ENCODE measurements at regions not wholly inside any gene's neighbourhood (a gene's known extent, or its start where the extent isn't known, plus 50 kb on each side); places are given as distances from the start of the nearest gene placed in this dataset.

DNA sequence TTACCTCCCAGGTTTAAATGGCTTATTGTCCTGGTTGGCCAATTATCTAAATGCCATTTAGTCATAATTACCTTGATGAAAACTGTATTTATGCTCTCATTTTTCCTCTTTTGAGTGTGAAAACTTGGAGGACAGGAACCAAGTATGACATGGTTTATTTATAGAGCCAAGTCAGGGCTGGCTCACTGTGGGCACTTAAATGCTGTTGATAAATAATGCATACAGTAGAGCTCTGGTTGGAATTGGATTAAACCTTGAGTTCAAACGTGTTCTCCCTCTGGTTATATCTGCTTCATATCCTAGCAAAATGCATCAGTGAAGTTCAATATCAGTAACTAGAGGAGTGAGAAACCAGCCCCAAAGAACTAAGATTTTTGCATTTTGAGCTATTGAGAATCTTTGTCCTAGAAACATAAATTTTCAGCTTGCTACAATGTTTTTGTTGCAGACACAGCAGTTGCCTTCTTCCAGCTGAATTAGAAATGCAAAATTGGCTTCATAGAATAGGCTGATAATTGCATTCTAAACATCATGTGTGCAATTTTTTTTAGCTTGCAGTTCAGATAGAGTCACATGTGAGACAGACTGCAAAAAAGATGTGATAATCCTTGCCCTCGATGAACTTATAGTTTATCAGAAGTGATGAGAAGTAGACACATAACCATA is 255.8 kb downstream of the BTBD3 start:
- H3K36me3 Mint-ChIP-seq (ENCODE audit: insufficient read depth, unreplicated experiment) = no peaks in the 10 kb centered on the region
- intact Hi-C loops (cut with micrococcal nuclease) = no loop called here
- no peak overlapping the region for H3K27ac Mint-ChIP-seq (ENCODE audit: low read depth, unreplicated experiment)
- TF ChIP-seq, protein P1, sequence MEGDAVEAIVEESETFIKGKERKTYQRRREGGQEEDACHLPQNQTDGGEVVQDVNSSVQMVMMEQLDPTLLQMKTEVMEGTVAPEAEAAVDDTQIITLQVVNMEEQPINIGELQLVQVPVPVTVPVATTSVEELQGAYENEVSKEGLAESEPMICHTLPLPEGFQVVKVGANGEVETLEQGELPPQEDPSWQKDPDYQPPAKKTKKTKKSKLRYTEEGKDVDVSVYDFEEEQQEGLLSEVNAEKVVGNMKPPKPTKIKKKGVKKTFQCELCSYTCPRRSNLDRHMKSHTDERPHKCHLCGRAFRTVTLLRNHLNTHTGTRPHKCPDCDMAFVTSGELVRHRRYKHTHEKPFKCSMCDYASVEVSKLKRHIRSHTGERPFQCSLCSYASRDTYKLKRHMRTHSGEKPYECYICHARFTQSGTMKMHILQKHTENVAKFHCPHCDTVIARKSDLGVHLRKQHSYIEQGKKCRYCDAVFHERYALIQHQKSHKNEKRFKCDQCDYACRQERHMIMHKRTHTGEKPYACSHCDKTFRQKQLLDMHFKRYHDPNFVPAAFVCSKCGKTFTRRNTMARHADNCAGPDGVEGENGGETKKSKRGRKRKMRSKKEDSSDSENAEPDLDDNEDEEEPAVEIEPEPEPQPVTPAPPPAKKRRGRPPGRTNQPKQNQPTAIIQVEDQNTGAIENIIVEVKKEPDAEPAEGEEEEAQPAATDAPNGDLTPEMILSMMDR (IDR thresholded peaks at IDR 0.05; ENCODE audit: unreplicated experiment) = no peak
- no peaks in the 10 kb centered on the region for H3K4me1 Mint-ChIP-seq (ENCODE audit: insufficient read depth, unreplicated experiment)
- BruUV-seq (replicated peaks) = no TSS peak
- peaks cover 41% of the 10 kb centered on the region for H3K9me3 Mint-ChIP-seq (ENCODE audit: unreplicated experiment)
- ChIA-PET POLR2A (interaction anchor here (1.4 kb wide), 1 partner anchor 10 kb away, joined by 3 read pairs; no protein-coding TSS in a partner anchor), CTCF (interaction anchor here (0.6 to 1.6 kb wide), 3 partner anchors 17 to 505 kb away, joined by 3 to 5 read pairs (median 4); no protein-coding TSS in a partner anchor)
- H3K27me3 Mint-ChIP-seq (ENCODE audit: insufficient read depth, unreplicated experiment) = no peaks in the 10 kb centered on the region
- no peak overlapping the region for H3K4me3 Mint-ChIP-seq (ENCODE audit: unreplicated experiment)
- no peak for DNase-seq (ENCODE audit: unreplicated experiment)

DNA sequence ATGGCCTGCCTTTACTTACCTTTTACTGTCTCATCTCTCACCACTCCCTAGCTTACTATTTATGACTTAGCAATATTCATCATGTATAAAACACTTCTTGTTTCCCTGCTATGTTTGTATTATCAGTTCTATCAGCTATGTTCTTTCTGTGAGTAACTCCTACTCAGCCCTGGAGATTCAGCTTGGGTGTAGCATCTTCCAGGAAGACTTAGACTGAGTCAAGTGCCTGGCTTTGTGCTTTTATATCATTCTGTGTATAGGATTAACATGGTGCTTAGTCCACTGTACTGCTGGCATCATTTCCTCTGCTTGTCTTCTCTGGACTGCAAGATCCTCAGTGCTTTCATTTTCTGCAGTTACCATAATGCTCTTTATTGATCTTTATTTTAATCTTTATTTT is 257.8 kb downstream of the BTBD3 start:
- DNase-seq (ENCODE audit: unreplicated experiment) = no peak
- Mint-ChIP-seq H3K4me3 (ENCODE audit: unreplicated experiment) (no peak overlapping the region), H3K27ac (ENCODE audit: low read depth, unreplicated experiment) (no peak overlapping the region), H3K9me3 (ENCODE audit: unreplicated experiment) (peaks cover 50% of the 10 kb centered on the region), H3K27me3 (ENCODE audit: insufficient read depth, unreplicated experiment) (no peaks in the 10 kb centered on the region), H3K4me1 (ENCODE audit: insufficient read depth, unreplicated experiment) (no peaks in the 10 kb centered on the region), H3K36me3 (ENCODE audit: insufficient read depth, unreplicated experiment) (no peaks in the 10 kb centered on the region)
- intact Hi-C loops (cut with micrococcal nuclease) = no loop called here
- CTCF ChIA-PET = interaction anchor here (1.8 kb wide), 1 partner anchor 10 kb away, joined by 3 read pairs; no protein-coding TSS in a partner anchor
- POLR2A ChIA-PET = interaction anchor here (0.6 to 0.7 kb wide), 2 partner anchors 20 to 24 kb away, joined by 3 read pairs; no protein-coding TSS in a partner anchor
- BruUV-seq (replicated peaks) = no TSS peak
- TF ChIP-seq, protein P1 (IDR thresholded peaks at IDR 0.05; ENCODE audit: unreplicated experiment) = no peak

DNA sequence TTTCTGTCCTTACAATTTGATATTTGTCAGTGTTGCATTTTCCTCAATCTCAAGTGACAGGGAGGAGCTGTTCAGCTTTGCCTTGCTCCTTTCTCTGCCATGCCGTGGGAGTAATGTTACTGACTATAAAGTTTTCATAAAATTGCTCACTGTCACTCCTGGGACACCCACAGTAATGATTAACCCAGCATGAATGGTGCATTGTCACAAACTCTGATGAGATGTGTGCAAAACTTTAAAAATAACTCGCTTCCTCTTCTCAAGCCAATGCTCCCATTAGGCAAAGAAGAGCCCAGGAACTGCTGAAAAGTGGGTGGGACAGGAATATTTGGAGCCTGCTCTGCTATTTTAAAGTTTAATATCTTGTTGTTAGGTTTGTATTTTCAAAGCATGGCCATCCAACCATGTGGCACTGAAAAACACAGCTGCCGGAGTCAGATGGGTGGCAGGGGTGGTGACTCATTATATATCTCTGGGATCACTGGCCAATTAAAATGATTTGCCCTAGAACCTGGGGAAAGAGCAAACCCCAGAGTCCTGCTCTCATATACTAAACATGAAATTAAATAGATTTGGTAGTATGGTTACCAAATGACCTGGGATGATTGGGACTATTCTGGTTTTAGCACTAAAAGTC is 260.1 kb downstream of the BTBD3 start:
- Mint-ChIP-seq H3K9me3 (ENCODE audit: unreplicated experiment) (peaks cover 42% of the 10 kb centered on the region), H3K4me3 (ENCODE audit: unreplicated experiment) (no peak overlapping the region), H3K4me1 (ENCODE audit: insufficient read depth, unreplicated experiment) (no peaks in the 10 kb centered on the region), H3K27me3 (ENCODE audit: insufficient read depth, unreplicated experiment) (no peaks in the 10 kb centered on the region), H3K27ac (ENCODE audit: low read depth, unreplicated experiment) (no peak overlapping the region), H3K36me3 (ENCODE audit: insufficient read depth, unreplicated experiment) (no peaks in the 10 kb centered on the region)
- no TSS peak for BruUV-seq (replicated peaks)
- ChIA-PET CTCF (no interaction called here), POLR2A (interaction anchor here (0.6 kb wide), 1 partner anchor 108 kb away, joined by 3 read pairs; no protein-coding TSS in a partner anchor)
- intact Hi-C loops (cut with micrococcal nuclease) = no loop called here
- TF ChIP-seq, protein P1 (IDR thresholded peaks at IDR 0.05; ENCODE audit: unreplicated experiment) = no peak
- DNase-seq (ENCODE audit: unreplicated experiment) = peak; percentile 24

DNA sequence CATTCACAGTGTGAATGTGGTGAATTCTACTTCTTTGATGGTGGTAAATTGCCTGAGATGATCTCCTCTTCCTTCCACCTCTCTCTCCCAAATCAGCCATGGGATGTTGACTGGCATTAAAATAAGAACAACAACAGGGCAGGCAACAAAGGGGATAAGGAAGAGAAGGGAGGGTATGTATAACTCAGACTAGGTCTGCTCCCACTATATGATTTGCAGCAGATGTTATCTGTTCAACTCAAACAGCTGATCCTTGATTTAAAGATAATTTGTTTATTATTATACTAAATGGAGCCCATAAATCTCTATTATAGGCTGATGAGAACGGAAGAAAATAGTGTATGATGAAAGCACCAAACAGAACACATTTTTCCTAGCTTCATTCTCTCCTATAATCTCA is 262.0 kb downstream of the BTBD3 start:
- TF ChIP-seq, protein P1 (IDR thresholded peaks at IDR 0.05; ENCODE audit: unreplicated experiment) = no peak
- Mint-ChIP-seq H3K4me3 (ENCODE audit: unreplicated experiment) (no peak overlapping the region), H3K27ac (ENCODE audit: low read depth, unreplicated experiment) (no peak overlapping the region), H3K27me3 (ENCODE audit: insufficient read depth, unreplicated experiment) (no peaks in the 10 kb centered on the region), H3K9me3 (ENCODE audit: unreplicated experiment) (peaks cover 46% of the 10 kb centered on the region), H3K4me1 (ENCODE audit: insufficient read depth, unreplicated experiment) (no peaks in the 10 kb centered on the region), H3K36me3 (ENCODE audit: insufficient read depth, unreplicated experiment) (no peaks in the 10 kb centered on the region)
- intact Hi-C loops (cut with micrococcal nuclease) = no loop called here
- CTCF ChIA-PET = interaction anchor here (1.1 to 1.2 kb wide), 2 partner anchors 9 to 21 kb away, joined by 3 read pairs; no protein-coding TSS in a partner anchor
- DNase-seq (ENCODE audit: unreplicated experiment) = no peak
- POLR2A ChIA-PET = no interaction called here
- no TSS peak for BruUV-seq (replicated peaks)

Data from MCF 10A (cell line).